Right lobe of liver (tissue), 4 donors: ENCODE measurements at regions not wholly inside any gene's neighbourhood (a gene's known extent, or its start where the extent isn't known, plus 50 kb on each side); places are given as distances from the start of the nearest gene placed in this dataset.

Experiments used
- CTCF ChIP-seq, 4 donors: fragments of 200-600 bp in 3 of 4; fragments of 450-650 bp in 1 of 4; IDR thresholded peaks; one replicate each; pipeline versions ENCODE4 v1.5.1 to v1.8.0; 2016 to 2022; ENCODE audit warnings: antibody characterized with exemption in 4 of 4, mild to moderate bottlenecking in 2 of 4
- POLR2A ChIP-seq: fragments of 450-650 bp; IDR thresholded peaks from one replicate; pipeline ENCODE4 v1.6.1; 2017; ENCODE audit warnings: antibody characterized with exemption, mild to moderate bottlenecking
- donor health status: DM: no; HTN: no; CAD: no.
- donor health status: DM: no; HTN: no; CAD: no.
- donor health status: DM: no; HTN: yes; CAD: no.

- TF ChIP-seq CTCF (IDR thresholded peaks at IDR 0.05): no peak
- TF ChIP-seq POLR2A: no peak
Measured at GRCh38 chr17:72523491-72523890, 402.7 kb downstream of the SOX9 start.
